Fibroblast of mammary gland (primary cell): ENCODE measurements at regions not wholly inside any gene's neighbourhood (a gene's known extent, or its start where the extent isn't known, plus 50 kb on each side); places are given as distances from the start of the nearest gene placed in this dataset.
A peak's percentile ranks its signal among the peaks of the same experiment; 100 is the strongest.

ENCODE experiments used
- DNase-seq: peaks from one replicate; pipeline ENCODE4 v3.0.0-alpha.2; 2010; ENCODE audit warnings: low read depth
- H3K4me3 ChIP-seq: 2 replicates; pipeline ENCODE4 v1.5.1; 2011; ENCODE audit warnings: low read depth, mild to moderate bottlenecking, low read length, moderate library complexity; ENCODE audit not compliant: control insufficient read depth
- CTCF ChIP-seq: conservative IDR thresholded peaks from 2 replicates; pipeline ENCODE4 v1.5.1; 2011; ENCODE audit warnings: low read depth, low read length, inconsistent platforms; ENCODE audit not compliant: control insufficient read depth, insufficient read depth

- DNase-seq = peak; percentile 35
- TF ChIP-seq CTCF = no peak
These were observed 116.5 kb upstream of the ADAMTS18 start for GRCh38 chr16:77551357-77551756.

GRCh38 chr16:77553130-77553529 lies 118.3 kb upstream of the ADAMTS18 start:
- TF ChIP-seq CTCF = no peak
- H3K4me3 ChIP-seq = no peak overlapping the region

More at GRCh38 chr16:77551357-77551756, 116.5 kb upstream of the ADAMTS18 start:
- H3K4me3 ChIP-seq = no peak overlapping the region

GRCh38 chr16:77555126-77555525 lies 120.3 kb upstream of the ADAMTS18 start:
- DNase-seq = no peak
- no peak overlapping the region for H3K4me3 ChIP-seq
- no peak for TF ChIP-seq CTCF

More at GRCh38 chr16:77553130-77553529, 118.3 kb upstream of the ADAMTS18 start:
- DNase-seq = no peak

- H3K4me3 ChIP-seq = no peak overlapping the region
- TF ChIP-seq CTCF = no peak
- DNase-seq = no peak
These were observed 121.0 kb upstream of the ADAMTS18 start for GRCh38 chr16:77555791-77556190.

- no peak overlapping the region for H3K4me3 ChIP-seq
- DNase-seq = no peak
- TF ChIP-seq CTCF = no peak
These were observed 121.5 kb upstream of the ADAMTS18 start for GRCh38 chr16:77556201-77556873.

- TF ChIP-seq CTCF = no peak
- no peak for DNase-seq
- no peak overlapping the region for H3K4me3 ChIP-seq
These were observed 122.6 kb upstream of the ADAMTS18 start for GRCh38 chr16:77557385-77557784.
